K562 (cell line): ENCODE measurements at regions not wholly inside any gene's neighbourhood (a gene's known extent, or its start where the extent isn't known, plus 50 kb on each side); places are given as distances from the start of the nearest gene placed in this dataset.

Experiments used
- ATAC-seq: fragments of 200-7000 bp; cut with Tn5 transposase; 3 replicates; pipeline ENCODE4 v1.9.1; 2020; ENCODE audit warnings: moderate library complexity
- BruUV-seq: library from RNA; stranded (reverse); fragments of 400-500 nt; replicated peaks from 2 replicates; lab custom pipeline; 2021; lab: Mats Ljungman, UMichigan
- CTCF ChIA-PET: fragments of 300-600 bp; formaldehyde crosslinking; extraction: SDS; loops from one replicate; lab custom pipeline; 2021; ENCODE audit warnings: low intra/inter-chr PET ratio; lab: Yijun Ruan, JAX
- POLR2A ChIA-PET: fragments of 300-600, 350-650 bp; sonication (Branson Sonifier 250); formaldehyde crosslinking; extraction: SDS; loops from one replicate; lab custom pipeline; 2021; ENCODE audit warnings: antibody characterized with exemption, inconsistent platforms; lab: Yijun Ruan, JAX
- DNase-seq, 4 experiments: peaks; one replicate each; pipeline versions ENCODE4 v3.0.0 to v3.0.0-alpha.2; 2011 to 2018; ENCODE audit warnings: low spot score in 3 of 4, mixed read lengths in 3 of 4; ENCODE audit errors: extremely low read depth in 1 of 4
- FAIRE-seq: peaks from 2 replicates; lab custom pipeline; 2011; peaks lifted over from hg19 to GRCh38; lab: Jason Lieb, UNC
- H2AFZ ChIP-seq: 2 replicates; pipeline ENCODE4 v1.6.0; 2011; ENCODE audit warnings: low read depth, low read length, control low read depth, inconsistent platforms
- H3K27ac ChIP-seq: fragments of 200-600 bp; 3 replicates; pipeline ENCODE4 v1.8.0; 2011; ENCODE audit warnings: low read depth, mild to moderate bottlenecking, control low read depth, inconsistent platforms, low read length, moderate library complexity, mixed read lengths; ENCODE audit errors: extremely low read depth
- H3K27me3 ChIP-seq, 2 experiments: fragments of 300-600 bp in 1 of 2; 2 replicates in 1 of 2; 3 replicates in 1 of 2; pipeline versions ENCODE4 v1.6.0 to v1.8.0; 2011; ENCODE audit warnings: inconsistent platforms in 2 of 2, low read length in 2 of 2, mild to moderate bottlenecking in 1 of 2, mixed read lengths in 1 of 2, moderate library complexity in 1 of 2; ENCODE audit not compliant: control insufficient read depth in 2 of 2, insufficient read depth in 2 of 2
- H3K36me3 ChIP-seq: fragments of 300-600 bp; 3 replicates; pipeline ENCODE4 v1.8.0; 2011; ENCODE audit warnings: mild to moderate bottlenecking, low read length, inconsistent platforms; ENCODE audit not compliant: control insufficient read depth, insufficient read depth
- H3K4me1 ChIP-seq, 2 experiments: fragments of 200-600 bp in 1 of 2; replicated peaks in 1 of 2; 2 replicates in 1 of 2; 3 replicates in 1 of 2; pipeline versions ENCODE4 v1.5.1 to v1.8.0; 2011; ENCODE audit warnings: inconsistent platforms in 2 of 2, low read length in 2 of 2, mild to moderate bottlenecking in 1 of 2, mixed read lengths in 1 of 2, moderate library complexity in 1 of 2; ENCODE audit not compliant: control insufficient read depth in 2 of 2, insufficient read depth in 2 of 2
- H3K4me2 ChIP-seq: 2 replicates; pipeline ENCODE4 v1.6.1; 2011; ENCODE audit warnings: low read length, control low read depth, inconsistent platforms, mixed read lengths; ENCODE audit not compliant: insufficient read depth
- H3K4me3 ChIP-seq: fragments of 200-600 bp; sonication (generic), shearing (Covaris generic); 2 replicates; pipeline ENCODE4 v1.5.1; 2016; ENCODE audit warnings: control low read depth, inconsistent platforms
- H3K79me2 ChIP-seq: fragments of 200-600 bp; 3 replicates; pipeline ENCODE4 v1.8.0; 2011; ENCODE audit warnings: low read length, inconsistent platforms; ENCODE audit not compliant: control insufficient read depth, insufficient read depth
- H3K9ac ChIP-seq, 2 experiments: 2 replicates each; pipeline versions ENCODE4 v1.6.0 to v1.6.1; 2011; ENCODE audit warnings: low read depth in 2 of 2, low read length in 2 of 2, control low read depth in 1 of 2, inconsistent platforms in 1 of 2, mild to moderate bottlenecking in 1 of 2, mixed read lengths in 1 of 2; ENCODE audit not compliant: insufficient read depth in 1 of 2
- H3K9me1 ChIP-seq: one replicate; pipeline ENCODE4 v1.6.0; 2011; ENCODE audit warnings: inconsistent platforms, mild to moderate bottlenecking, low read length, moderate library complexity; ENCODE audit not compliant: control insufficient read depth, insufficient read depth
- H3K9me3 ChIP-seq: replicated peaks from 2 replicates; pipeline ENCODE4 v1.5.1; 2011; ENCODE audit warnings: low read depth, low read length, inconsistent platforms; ENCODE audit not compliant: control insufficient read depth, insufficient read depth
- H4K20me1 ChIP-seq: replicated peaks from 2 replicates; pipeline ENCODE4 v1.6.1; 2011; ENCODE audit warnings: low read length, inconsistent platforms, mixed read lengths; ENCODE audit not compliant: control insufficient read depth, insufficient read depth
- BDP1 ChIP-seq: IDR thresholded peaks from 3 replicates; pipeline ENCODE4 v1.6.1; 2011; ENCODE audit not compliant: insufficient read length, insufficient read depth
- CUX1 ChIP-seq: fragments of 200-800 bp; sonication (Bioruptor generic); IDR thresholded peaks from 2 replicates; pipeline ENCODE4 v1.6.1; 2016; ENCODE audit warnings: missing genetic modification characterization, missing compliant biosample characterization
- IFI16 ChIP-seq: fragments of 250-450 bp; sonication (Bioruptor Pico); IDR thresholded peaks from 2 replicates; pipeline ENCODE4 v2.1.2; 2022; ENCODE audit warnings: mild to moderate bottlenecking, inconsistent platforms
- KDM1A ChIP-seq, 2 experiments: fragments of 450-650 bp; IDR thresholded peaks; 2 replicates each; pipeline ENCODE4 v1.6.1; 2016; ENCODE audit warnings: mild to moderate bottlenecking in 2 of 2
- KLF10 ChIP-seq: fragments of 250-450 bp; sonication (Bioruptor Pico); IDR thresholded peaks from 2 replicates; pipeline ENCODE4 v1.6.1; 2021; ENCODE audit warnings: matching md5 sums
- KLF6 ChIP-seq: fragments of 250-450 bp; sonication (Bioruptor Pico); IDR thresholded peaks from 2 replicates; pipeline ENCODE4 v1.4.0; 2020; ENCODE audit warnings: mild to moderate bottlenecking, moderate library complexity, borderline replicate concordance
- NONO ChIP-seq, 2 experiments: fragments of 200-400 bp in 1 of 2; fragments of 450-650 bp in 1 of 2; formaldehyde crosslinking in 1 of 2; IDR thresholded peaks; 2 replicates each; pipeline ENCODE4 v1.6.1; 2017; ENCODE audit warnings: low read depth in 2 of 2, mild to moderate bottlenecking in 2 of 2, moderate library complexity in 2 of 2, low read length in 1 of 2
- PTBP1 ChIP-seq: fragments of 200-400 bp; formaldehyde crosslinking; IDR thresholded peaks from 2 replicates; pipeline ENCODE4 v1.6.1; 2017; ENCODE audit warnings: low read depth, low read length
- RAD51 ChIP-seq: fragments of 450-650 bp; IDR thresholded peaks from 2 replicates; pipeline ENCODE4 v1.7.1; 2016; ENCODE audit warnings: low read depth, mild to moderate bottlenecking, borderline replicate concordance
- RBFOX2 ChIP-seq: fragments of 200-400 bp; formaldehyde crosslinking; IDR thresholded peaks from 2 replicates; pipeline ENCODE4 v1.6.1; 2017; ENCODE audit warnings: low read depth, mild to moderate bottlenecking, low read length, moderate library complexity
- SMARCB1 ChIP-seq: IDR thresholded peaks from 2 replicates; pipeline ENCODE4 v1.6.1; 2011; ENCODE audit warnings: improper control_type of control experiment, low read depth; ENCODE audit not compliant: insufficient read length
- SRSF1 ChIP-seq: fragments of 200-400 bp; formaldehyde crosslinking; IDR thresholded peaks from 2 replicates; pipeline ENCODE4 v1.6.1; 2017; ENCODE audit warnings: mild to moderate bottlenecking, low read depth, low read length, moderate library complexity
- THRB ChIP-seq: fragments of 450-650 bp; formaldehyde crosslinking; conservative IDR thresholded peaks from 2 replicates; pipeline ENCODE4 v1.4.0; 2022; ENCODE audit warnings: mild to moderate bottlenecking, missing genetic modification characterization
- YBX1 ChIP-seq: fragments of 450-650 bp; IDR thresholded peaks from 2 replicates; pipeline ENCODE4 v1.7.1; 2016; ENCODE audit warnings: mild to moderate bottlenecking
- ZNF134 ChIP-seq: fragments of 250-450 bp; sonication (Bioruptor Pico); conservative IDR thresholded peaks from 2 replicates; pipeline ENCODE4 v1.4.0; 2020
- ZNF316 ChIP-seq: fragments of 450-650 bp; IDR thresholded peaks from 2 replicates; pipeline ENCODE4 v1.6.1; 2016
- ZNF639 ChIP-seq, 2 experiments: fragments of 200-800 bp in 1 of 2; sonication (Bioruptor generic) in 1 of 2; sonication (generic) in 1 of 2; formaldehyde crosslinking in 1 of 2; IDR thresholded peaks in 1 of 2; conservative IDR thresholded peaks in 1 of 2; 2 replicates each; pipeline versions ENCODE4 v1.5.0 to v1.6.1; 2016 to 2020; ENCODE audit warnings: missing compliant biosample characterization in 1 of 2, missing genetic modification characterization in 1 of 2, missing genetic modification reagents in 1 of 2
- WGBS: fragments of 100-300 bp; shearing (Covaris generic); methylation state at CpG from one replicate; pipeline ENCODE4 v1.1.6; 2016; ENCODE audit warnings: low coverage, mixed read lengths; ENCODE audit not compliant: insufficient coverage; ENCODE audit errors: missing lambda C conversion rate; 5-methylcytosine and 5-hydroxymethylcytosine counted together
- in situ Hi-C: fragments of 300-500 bp; cut with MboI; formaldehyde crosslinking; loops from 4 replicates; pipeline ENCODE4 v1.15.0; 2018; ENCODE audit warnings: inconsistent platforms, mixed read lengths
- intact Hi-C: fragments of 100-400 bp; cut with micrococcal nuclease; formaldehyde crosslinking; loops from 2 replicates; pipeline ENCODE4 v1.14.2; 2022

GRCh38 chr3:59519094-59519493, 469.3 kb upstream of the CFAP20DC start:
- Histone ChIP-seq H2AFZ (no peak overlapping the region), H3K9me3 (no peaks in the 10 kb centered on the region), H4K20me1 (no peaks in the 10 kb centered on the region), H3K4me1 (no peaks in the 10 kb centered on the region), H3K9me1 (no peaks in the 10 kb centered on the region), H3K9ac (no peak overlapping the region), H3K36me3 (no peaks in the 10 kb centered on the region), H3K4me3 (no peak overlapping the region), H3K4me2 (no peak overlapping the region), H3K27me3 (peaks cover 0 to 2% of the 10 kb centered on the region in 2 experiments; a peak in 1 of 5 replicates), H3K27ac (no peak overlapping the region), H3K79me2 (no peaks in the 10 kb centered on the region)
- intact Hi-C loops, result no loop called here
- FAIRE-seq (no peak), ATAC-seq (no peak), DNase-seq (no peak)
- ChIA-PET CTCF (no interaction called here), POLR2A (interaction anchor here (0.7 kb wide), 1 partner anchor 797 kb away, joined by 3 read pairs; no protein-coding TSS in a partner anchor)
- in situ Hi-C loops, result no loop called here
- 1% methylated on average over 6 of the region's 6 CpGs for WGBS
- no TSS peak for BruUV-seq
- TF ChIP-seq BDP1 (no peak), SMARCB1 (no peak), YBX1 (no peak), IFI16 (CRISPR knock-in tag) (no peak), ZNF134 (CRISPR knock-in tag) (no peak), KLF6 (CRISPR knock-in tag) (no peak), ZNF316 (no peak), NONO (IDR thresholded peaks at IDR 0.05; ENCODE audit: low read depth in 2 of 2, low read length in 1 of 2) (no peak), CUX1 (CRISPR knock-in tag) (no peak), KDM1A (IDR thresholded peaks at IDR 0.05) (no peak), RAD51 (no peak), RBFOX2 (no peak), KLF10 (CRISPR knock-in tag) (no peak), SRSF1 (no peak), PTBP1 (no peak), ZNF639 (CRISPR knock-in tag; conservative IDR thresholded peaks at IDR 0.05 in 1 of 2, IDR thresholded peaks at IDR 0.05 in 1 of 2) (no peak), THRB (no peak)
